ENCODE measurements at regions not wholly inside any gene's neighbourhood (a gene's known extent, or its start where the extent isn't known, plus 50 kb on each side); places are given as distances from the start of the nearest gene placed in this dataset.

- no peak for TF ChIP-seq JUND (IDR thresholded peaks at IDR 0.05)
- Histone ChIP-seq H3K9me3 (ENCODE audit: control insufficient read depth in 4 of 4, low read length in 3 of 4) (no peaks in the 10 kb centered on the region), H3K4me3 (ENCODE audit: low read depth in 1 of 3, low read length in 3 of 3) (no peak overlapping the region), H3K27ac (ENCODE audit: low read depth in 1 of 2, low read length in 2 of 2) (no peak overlapping the region), H3K27me3 (ENCODE audit: control insufficient read depth in 4 of 4, insufficient read depth in 4 of 4, low read length in 3 of 4) (peaks cover 0 to 4% (median 0%) of the 10 kb centered on the region in 4 donors), H3K4me1 (ENCODE audit: control insufficient read depth in 4 of 4, insufficient read depth in 4 of 4, low read length in 3 of 4) (no peaks in the 10 kb centered on the region), H3K9ac (ENCODE audit: low read depth in 1 of 2, low read length in 2 of 2) (no peak overlapping the region), H3K36me3 (ENCODE audit: control insufficient read depth in 4 of 4, insufficient read depth in 3 of 4, low read depth in 1 of 4, low read length in 3 of 4) (no peaks in the 10 kb centered on the region)
- no peak for DNase-seq (ENCODE audit: low spot score)
- 88% methylated on average over 2 of the region's 2 CpGs for WGBS
These were observed 287.9 kb downstream of the ETAA1 start for GRCh38 chr2:67684991-67685390.

- TF ChIP-seq FOXA2 (IDR thresholded peaks at IDR 0.05) (no peak), NR2F2 (IDR thresholded peaks at IDR 0.05) (no peak), RXRA (IDR thresholded peaks at IDR 0.05) (no peak), HNF4G (IDR thresholded peaks at IDR 0.05) (no peak), RAD21 (IDR thresholded peaks at IDR 0.05) (no peak), FOXA1 (IDR thresholded peaks at IDR 0.05) (no peak), JUND (IDR thresholded peaks at IDR 0.05) (no peak), TAF1 (conservative IDR thresholded peaks at IDR 0.05) (no peak), HNF4A (conservative IDR thresholded peaks at IDR 0.05) (no peak)
- TF ChIP-seq, protein P1, sequence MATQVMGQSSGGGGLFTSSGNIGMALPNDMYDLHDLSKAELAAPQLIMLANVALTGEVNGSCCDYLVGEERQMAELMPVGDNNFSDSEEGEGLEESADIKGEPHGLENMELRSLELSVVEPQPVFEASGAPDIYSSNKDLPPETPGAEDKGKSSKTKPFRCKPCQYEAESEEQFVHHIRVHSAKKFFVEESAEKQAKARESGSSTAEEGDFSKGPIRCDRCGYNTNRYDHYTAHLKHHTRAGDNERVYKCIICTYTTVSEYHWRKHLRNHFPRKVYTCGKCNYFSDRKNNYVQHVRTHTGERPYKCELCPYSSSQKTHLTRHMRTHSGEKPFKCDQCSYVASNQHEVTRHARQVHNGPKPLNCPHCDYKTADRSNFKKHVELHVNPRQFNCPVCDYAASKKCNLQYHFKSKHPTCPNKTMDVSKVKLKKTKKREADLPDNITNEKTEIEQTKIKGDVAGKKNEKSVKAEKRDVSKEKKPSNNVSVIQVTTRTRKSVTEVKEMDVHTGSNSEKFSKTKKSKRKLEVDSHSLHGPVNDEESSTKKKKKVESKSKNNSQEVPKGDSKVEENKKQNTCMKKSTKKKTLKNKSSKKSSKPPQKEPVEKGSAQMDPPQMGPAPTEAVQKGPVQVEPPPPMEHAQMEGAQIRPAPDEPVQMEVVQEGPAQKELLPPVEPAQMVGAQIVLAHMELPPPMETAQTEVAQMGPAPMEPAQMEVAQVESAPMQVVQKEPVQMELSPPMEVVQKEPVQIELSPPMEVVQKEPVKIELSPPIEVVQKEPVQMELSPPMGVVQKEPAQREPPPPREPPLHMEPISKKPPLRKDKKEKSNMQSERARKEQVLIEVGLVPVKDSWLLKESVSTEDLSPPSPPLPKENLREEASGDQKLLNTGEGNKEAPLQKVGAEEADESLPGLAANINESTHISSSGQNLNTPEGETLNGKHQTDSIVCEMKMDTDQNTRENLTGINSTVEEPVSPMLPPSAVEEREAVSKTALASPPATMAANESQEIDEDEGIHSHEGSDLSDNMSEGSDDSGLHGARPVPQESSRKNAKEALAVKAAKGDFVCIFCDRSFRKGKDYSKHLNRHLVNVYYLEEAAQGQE (IDR thresholded peaks at IDR 0.05): no peak
- TF ChIP-seq, protein P2, sequence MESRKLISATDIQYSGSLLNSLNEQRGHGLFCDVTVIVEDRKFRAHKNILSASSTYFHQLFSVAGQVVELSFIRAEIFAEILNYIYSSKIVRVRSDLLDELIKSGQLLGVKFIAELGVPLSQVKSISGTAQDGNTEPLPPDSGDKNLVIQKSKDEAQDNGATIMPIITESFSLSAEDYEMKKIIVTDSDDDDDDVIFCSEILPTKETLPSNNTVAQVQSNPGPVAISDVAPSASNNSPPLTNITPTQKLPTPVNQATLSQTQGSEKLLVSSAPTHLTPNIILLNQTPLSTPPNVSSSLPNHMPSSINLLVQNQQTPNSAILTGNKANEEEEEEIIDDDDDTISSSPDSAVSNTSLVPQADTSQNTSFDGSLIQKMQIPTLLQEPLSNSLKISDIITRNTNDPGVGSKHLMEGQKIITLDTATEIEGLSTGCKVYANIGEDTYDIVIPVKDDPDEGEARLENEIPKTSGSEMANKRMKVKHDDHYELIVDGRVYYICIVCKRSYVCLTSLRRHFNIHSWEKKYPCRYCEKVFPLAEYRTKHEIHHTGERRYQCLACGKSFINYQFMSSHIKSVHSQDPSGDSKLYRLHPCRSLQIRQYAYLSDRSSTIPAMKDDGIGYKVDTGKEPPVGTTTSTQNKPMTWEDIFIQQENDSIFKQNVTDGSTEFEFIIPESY (IDR thresholded peaks at IDR 0.05): no peak
- TF ChIP-seq, protein P3, sequence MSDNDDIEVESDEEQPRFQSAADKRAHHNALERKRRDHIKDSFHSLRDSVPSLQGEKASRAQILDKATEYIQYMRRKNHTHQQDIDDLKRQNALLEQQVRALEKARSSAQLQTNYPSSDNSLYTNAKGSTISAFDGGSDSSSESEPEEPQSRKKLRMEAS (IDR thresholded peaks at IDR 0.05): no peak
- Histone ChIP-seq H3K27ac (ENCODE audit: low read depth in 1 of 2, low read length in 2 of 2) (no peak overlapping the region), H3K9ac (ENCODE audit: low read depth in 1 of 2, low read length in 2 of 2) (no peak overlapping the region), H3K9me3 (ENCODE audit: control insufficient read depth in 4 of 4, low read length in 3 of 4) (no peaks in the 10 kb centered on the region), H3K4me1 (ENCODE audit: control insufficient read depth in 4 of 4, insufficient read depth in 4 of 4, low read length in 3 of 4) (no peaks in the 10 kb centered on the region), H3K4me3 (ENCODE audit: low read depth in 1 of 3, low read length in 3 of 3) (no peak overlapping the region), H3K27me3 (ENCODE audit: control insufficient read depth in 4 of 4, insufficient read depth in 4 of 4, low read length in 3 of 4) (peaks cover 0 to 4% (median 0%) of the 10 kb centered on the region in 4 donors), H3K36me3 (ENCODE audit: control insufficient read depth in 4 of 4, insufficient read depth in 3 of 4, low read depth in 1 of 4, low read length in 3 of 4) (no peaks in the 10 kb centered on the region)
- DNase-seq (ENCODE audit: low spot score): no peak
- 86% methylated on average over 3 of the region's 3 CpGs for WGBS
These were observed 289.1 kb downstream of the ETAA1 start for GRCh38 chr2:67686254-67686653.

DNA sequence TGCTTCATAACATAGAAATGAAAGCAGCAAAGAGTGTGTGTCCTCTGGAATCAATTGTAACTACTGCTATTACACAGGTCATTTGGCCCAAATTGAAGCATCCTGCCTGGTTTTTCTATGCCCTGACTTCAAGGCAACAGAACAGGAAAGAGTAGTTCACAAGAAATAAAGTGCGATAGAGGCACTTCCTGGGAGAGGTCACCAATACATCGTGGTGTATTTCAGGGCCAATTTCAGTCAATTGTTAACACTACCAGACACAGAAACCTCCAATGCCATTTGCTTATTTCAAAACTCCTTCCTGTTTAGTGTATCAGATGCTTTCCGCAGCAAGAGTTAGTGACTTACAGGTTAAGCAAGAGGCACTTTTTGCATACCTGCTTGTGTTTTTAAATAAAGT is 292.1 kb downstream of the ETAA1 start:
- H3K9me3 ChIP-seq (ENCODE audit: control insufficient read depth in 4 of 4, low read length in 3 of 4): no peaks in the 10 kb centered on the region
- TF ChIP-seq SP1 (IDR thresholded peaks at IDR 0.05): no peak
- no peak for TF ChIP-seq HNF4A (conservative IDR thresholded peaks at IDR 0.05)
- no peak for TF ChIP-seq RXRA (IDR thresholded peaks at IDR 0.05)
- no peak for TF ChIP-seq TAF1 (conservative IDR thresholded peaks at IDR 0.05)
- TF ChIP-seq YY1 (IDR thresholded peaks at IDR 0.05): no peak
- TF ChIP-seq ATF3 (IDR thresholded peaks at IDR 0.05): no peak
- TF ChIP-seq EGR1 (IDR thresholded peaks at IDR 0.05; ENCODE audit: low read depth in 2 of 2): no peak
- no peak for TF ChIP-seq FOXA2 (IDR thresholded peaks at IDR 0.05)
- TF ChIP-seq RAD21 (IDR thresholded peaks at IDR 0.05): no peak
- no peak for TF ChIP-seq JUND (IDR thresholded peaks at IDR 0.05)
- no peak for TF ChIP-seq GABPA (IDR thresholded peaks at IDR 0.05 in 1 of 2, conservative IDR thresholded peaks at IDR 0.05 in 1 of 2)
- peaks cover 0 to 7% (median 3%) of the 10 kb centered on the region in 4 donors for H3K27me3 ChIP-seq (ENCODE audit: control insufficient read depth in 4 of 4, insufficient read depth in 4 of 4, low read length in 3 of 4)
- DNase-seq (ENCODE audit: low spot score): no peak
- H3K4me1 ChIP-seq (ENCODE audit: control insufficient read depth in 4 of 4, insufficient read depth in 4 of 4, low read length in 3 of 4): no peaks in the 10 kb centered on the region
- 62% methylated on average over 3 of the region's 3 CpGs for WGBS
- no peak overlapping the region for H3K27ac ChIP-seq (ENCODE audit: low read depth in 1 of 2, low read length in 2 of 2)
- H3K36me3 ChIP-seq (ENCODE audit: control insufficient read depth in 4 of 4, insufficient read depth in 3 of 4, low read depth in 1 of 4, low read length in 3 of 4): no peaks in the 10 kb centered on the region
- no peak overlapping the region for H3K9ac ChIP-seq (ENCODE audit: low read depth in 1 of 2, low read length in 2 of 2)
- H3K4me3 ChIP-seq (ENCODE audit: low read depth in 1 of 3, low read length in 3 of 3): no peak overlapping the region
